ENCODE measurements at regions not wholly inside any gene's neighbourhood (a gene's known extent, or its start where the extent isn't known, plus 50 kb on each side); places are given as distances from the start of the nearest gene placed in this dataset.
"Not testable (repeated sequence)": the region's sequence is repeated elsewhere in the genome, so short reads cannot be mapped to it uniquely, and the experiment has no call there.

DNA sequence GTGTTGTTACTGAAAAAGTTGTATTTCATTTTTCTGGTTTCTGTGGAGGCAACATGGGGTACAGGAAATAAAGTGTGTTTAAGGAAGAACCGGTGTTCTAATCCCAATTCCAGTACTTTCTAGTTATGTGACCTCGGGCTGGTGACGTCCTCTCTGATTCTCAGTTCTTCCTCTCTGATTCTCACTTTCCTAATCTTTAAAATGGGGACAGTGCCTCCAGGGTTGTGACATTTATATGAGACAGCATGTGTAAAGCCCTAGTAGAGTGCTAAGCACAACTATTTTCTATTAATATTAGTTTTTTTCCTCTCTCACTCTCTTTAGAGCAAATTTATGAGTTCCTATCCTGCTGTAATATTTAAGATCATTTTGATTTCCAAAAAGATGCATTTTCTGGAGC is 50.9 kb upstream of the PTPDC1 start:
- no peak for DNase-seq (ENCODE audit: low read depth)

DNA sequence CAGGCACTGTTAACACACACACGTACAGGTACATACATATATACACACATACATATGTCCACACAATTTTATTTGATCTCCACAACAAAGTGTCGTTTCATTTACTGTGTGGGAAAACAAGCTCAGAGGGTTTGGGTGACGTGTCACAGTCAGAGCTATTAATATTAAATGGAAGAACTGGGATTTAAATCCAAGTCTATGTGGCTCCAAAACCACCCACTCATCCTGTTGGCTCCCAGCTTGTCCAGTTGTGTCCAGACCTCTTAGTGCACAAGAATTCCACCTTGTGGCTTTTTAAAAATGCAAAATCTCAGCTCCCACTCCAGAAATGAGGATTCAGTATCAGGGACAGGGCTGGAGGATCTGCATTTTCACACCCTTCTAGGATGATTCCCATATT is 52.3 kb upstream of the PTPDC1 start:
- DNase-seq (ENCODE audit: low read depth), result peak; percentile 63

DNA sequence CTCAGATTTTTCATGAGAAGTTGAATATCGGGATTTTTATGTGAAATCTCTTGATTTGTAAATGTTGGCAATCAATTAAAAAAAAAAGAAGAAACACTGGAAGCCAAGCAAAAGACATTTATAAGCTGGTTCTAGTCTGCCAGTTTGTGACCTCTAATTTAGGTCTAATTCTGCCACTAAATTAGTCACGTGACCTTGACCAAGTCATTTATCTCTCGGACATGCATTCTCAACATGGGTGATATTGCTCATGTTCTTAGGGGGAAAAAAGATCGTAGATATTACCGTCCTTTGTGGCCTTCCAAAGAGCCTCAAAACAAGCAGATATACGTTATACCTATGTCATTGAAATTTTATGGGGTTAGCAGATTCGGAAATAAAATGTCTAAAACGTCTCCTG is 52.9 kb upstream of the PTPDC1 start:
- no peak for DNase-seq (ENCODE audit: low read depth)

DNA sequence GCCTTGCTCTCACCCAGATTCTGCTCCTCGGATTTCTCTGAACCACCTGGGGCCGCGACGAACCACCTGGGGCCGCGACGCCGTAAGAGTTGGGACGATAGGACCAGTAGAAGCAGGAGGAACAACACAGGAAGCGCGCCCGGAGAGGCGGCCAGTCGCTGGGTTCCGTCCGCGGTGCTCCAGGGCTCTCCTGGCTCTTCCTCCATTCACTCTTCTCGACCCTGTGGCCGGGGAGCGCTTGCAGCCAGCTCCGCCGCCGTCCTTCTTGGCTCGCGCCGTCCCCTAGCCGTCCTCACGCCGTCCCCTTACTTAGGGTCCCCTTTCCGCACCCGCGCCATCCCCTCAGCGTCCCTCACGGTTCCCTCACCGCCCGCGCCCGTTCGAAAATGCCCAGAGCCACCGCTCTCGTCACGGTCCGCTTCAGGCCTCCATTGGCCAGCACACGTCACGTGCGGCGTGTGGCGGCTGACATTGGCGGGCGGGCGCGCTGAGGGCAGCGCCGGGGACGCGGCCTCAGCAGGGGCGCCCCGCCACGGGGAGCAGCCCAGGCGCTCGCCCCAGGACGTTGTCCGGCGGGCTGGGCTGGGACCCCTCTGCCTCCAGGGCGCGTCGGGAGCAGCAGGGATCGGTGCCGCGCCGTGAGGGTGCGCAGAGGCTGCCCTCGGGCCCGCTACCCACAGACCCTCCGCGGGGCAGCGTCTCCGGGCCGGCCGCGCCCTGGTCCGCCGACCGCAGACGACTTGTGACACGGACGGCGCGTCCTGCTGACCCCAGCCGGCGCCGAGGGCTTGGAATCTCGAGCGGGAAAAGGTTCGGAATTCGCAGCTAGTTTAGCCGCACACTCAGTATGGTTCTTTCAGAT is 53.7 kb upstream of the PTPDC1 start:
- peak; percentile 53 for DNase-seq (ENCODE audit: low read depth)

DNA sequence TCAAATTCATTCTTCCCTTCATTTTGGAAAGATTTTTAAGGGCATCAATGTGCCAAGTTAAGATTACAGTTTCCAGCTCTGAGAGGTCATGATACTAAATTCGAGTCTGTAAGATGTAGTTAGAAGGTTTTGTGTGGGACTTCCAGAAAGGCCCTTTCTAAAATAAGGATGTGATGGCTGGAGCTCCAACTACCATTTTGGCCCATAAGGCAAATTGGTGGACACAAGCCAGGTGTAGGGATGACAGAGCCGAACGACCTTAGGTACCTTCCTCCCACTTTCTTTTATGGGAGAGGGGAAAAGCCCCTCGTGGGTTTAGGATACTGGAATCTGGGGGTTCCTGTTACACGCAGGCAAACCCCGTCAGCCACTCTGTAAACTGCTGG is 54.3 kb upstream of the PTPDC1 start:
- no peak for DNase-seq (ENCODE audit: low read depth)

DNA sequence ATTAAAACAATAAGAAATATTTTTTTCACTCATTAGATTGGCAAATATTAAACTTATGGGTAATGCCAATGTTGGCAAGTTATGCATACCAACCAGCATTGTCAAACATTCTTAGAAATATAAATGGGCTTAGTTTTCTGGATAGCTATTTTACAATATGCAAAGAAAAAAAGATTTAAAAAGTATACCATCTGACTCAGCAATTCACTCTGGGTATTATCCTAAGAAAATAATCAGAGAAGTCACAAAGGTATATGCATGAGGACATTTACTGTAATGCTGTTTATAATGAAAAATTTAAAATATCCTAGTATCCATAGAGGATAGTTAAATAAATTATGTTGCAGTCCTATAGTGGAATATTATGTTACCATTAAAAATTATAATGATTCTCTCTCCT is 57.4 kb upstream of the PTPDC1 start:
- DNase-seq (ENCODE audit: low read depth), result no peak

DNA sequence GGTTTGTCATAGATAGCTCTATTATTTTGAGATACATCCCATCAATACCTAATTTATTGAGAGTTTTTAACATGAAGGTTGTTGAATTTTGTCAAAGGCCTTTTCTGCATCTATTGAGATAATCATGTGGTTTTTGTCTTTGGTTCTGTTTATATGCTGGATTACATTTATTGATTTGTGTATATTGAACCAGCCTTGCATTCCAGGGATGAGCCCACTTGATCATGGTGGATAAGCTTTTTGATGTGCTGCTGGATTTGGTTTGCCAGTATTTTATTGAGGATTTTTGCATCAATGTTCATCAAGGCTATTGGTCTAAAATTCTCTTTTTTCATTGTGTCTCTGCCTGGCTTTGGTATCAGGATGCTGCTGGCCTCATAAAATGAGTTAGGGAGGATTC is 61.8 kb upstream of the PTPDC1 start:
- not testable (repeated sequence) for DNase-seq (ENCODE audit: low read depth)

DNA sequence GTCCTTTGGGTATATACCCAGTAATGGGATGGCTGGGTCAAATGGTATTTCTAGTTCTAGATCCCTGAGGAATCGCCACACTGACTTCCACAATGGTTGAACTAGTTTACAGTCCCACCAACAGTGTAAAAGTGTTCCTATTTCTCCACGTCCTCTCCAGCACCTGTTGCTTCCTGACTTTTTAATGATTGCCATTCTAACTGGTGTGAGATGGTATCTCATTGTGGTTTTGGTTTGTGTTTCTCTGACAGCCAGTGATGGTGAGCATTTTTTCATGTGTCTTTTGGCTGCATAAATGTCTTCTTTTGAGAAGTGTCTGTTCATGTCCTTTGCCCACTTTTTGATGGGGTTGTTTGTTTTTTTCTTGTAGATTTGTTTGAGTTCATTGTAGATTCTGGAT is 63.4 kb upstream of the PTPDC1 start:
- DNase-seq (ENCODE audit: low read depth), result not testable (repeated sequence)

DNA sequence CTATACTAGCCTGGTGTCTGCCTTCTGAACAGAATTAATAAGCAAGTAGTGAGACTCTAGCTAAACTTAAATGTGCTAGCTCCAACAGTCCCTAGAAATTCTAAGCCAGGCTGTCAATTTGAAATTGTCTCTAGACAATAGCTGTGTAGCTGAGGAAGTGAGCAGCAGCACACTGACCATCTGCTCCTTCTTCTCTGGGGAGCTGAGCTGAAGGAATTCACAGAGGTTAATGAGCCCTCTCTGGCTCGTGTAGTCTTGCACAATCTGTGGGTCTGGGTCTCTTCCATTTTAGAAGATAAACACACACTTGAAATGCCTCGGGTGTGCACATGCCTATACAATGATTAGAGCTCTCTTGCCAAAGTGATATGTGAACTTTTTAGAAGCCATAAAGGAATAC is 63.5 kb upstream of the BARX1 start:
- peak; percentile 85 for DNase-seq (ENCODE audit: low read depth)

DNA sequence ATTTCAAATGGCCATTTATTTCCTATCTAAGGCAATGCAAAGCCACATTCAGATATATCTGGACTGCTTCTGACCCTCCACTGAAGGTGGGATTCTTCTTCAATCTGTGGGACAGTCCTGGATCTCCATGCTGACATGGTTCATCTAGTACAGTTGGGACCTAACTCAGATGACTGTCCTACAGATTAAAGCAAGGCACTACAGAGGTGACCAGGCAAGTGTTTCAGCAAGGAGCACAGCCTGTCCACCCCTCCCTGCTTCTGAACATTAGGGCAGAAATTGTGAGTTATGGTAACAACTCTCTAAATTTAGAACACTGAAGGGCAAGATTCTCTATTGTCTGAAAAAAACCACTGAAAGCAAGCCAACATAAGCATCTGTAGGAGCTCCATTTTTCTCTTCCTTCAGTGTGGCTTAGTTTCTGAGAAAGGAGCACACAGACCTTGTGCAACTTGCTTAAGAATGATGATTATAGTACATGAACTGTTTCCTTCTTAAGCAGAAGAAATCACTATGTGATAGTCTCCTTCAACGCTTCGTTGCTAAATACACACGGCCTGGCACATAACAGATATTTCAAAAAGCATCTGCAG is 62.9 kb upstream of the BARX1 start:
- peak; percentile 48 for DNase-seq (ENCODE audit: low read depth)

DNA sequence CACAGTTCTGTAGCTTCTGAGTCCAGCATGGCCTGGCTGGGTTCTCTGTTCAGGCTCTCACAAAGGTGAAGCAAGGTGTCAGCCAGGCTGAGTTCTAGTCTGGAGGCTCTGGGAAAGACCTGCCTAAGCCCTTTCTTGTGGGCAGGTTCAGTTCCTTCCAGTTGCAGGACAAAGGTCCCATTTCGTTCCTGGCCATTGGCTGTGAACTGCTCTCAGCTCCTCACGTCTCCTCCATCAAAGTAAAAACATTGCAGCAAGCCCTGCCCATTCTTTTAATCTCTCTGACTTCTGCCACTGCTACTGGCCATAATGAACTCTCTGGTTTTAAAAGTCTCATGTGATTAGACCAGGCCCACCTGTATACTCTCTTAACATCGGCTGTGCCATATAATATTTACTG is 61.6 kb upstream of the BARX1 start:
- no peak for DNase-seq (ENCODE audit: low read depth)

DNA sequence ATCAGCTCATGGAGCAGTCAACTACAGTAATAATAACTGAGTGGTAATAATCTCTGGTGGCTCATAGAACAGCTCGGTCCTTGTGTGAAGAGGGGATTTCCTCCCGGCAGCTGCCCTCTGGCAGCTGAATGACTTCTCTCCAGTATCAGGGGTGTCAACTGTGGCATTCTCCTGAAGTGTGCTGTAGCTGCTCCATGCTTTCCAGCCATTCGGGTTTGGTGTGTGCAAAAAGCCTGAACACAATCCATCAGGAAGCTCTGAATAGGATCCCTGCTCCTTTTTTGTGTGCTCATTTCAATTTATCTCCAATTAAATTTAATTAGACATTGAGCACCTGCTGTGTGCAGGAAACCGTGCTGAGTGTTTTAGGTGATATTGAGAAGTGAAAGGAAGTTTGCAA is 59.8 kb upstream of the BARX1 start:
- no peak for DNase-seq (ENCODE audit: low read depth)

DNA sequence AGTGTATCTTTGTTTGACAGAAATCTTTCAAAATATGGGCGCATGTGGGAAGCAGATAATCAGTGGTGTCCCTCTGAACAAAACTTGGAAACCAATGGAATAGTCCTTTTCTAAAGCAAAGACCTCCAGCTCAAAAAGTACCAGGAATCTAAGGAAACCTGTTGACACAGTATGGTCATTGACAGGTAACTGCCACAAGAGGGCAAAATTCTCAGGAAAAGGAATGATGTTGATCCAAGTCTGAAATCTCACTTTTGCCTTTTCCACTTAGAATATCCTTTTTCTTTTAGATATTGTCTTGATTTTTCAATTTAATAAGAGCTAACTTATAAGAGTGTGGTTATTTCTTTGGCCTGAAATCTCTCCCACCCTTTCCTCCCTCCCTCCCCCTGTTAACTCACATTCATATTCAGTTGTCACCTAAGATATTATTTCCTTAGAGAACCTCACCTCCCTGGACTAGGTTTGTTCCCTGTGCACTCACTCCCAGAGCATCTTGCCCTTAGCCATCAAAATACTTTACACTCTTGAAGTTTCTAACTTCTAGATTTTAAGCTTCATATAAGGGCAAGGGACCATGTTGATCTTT is 59.0 kb upstream of the BARX1 start:
- DNase-seq (ENCODE audit: low read depth), result peak; percentile 59

DNA sequence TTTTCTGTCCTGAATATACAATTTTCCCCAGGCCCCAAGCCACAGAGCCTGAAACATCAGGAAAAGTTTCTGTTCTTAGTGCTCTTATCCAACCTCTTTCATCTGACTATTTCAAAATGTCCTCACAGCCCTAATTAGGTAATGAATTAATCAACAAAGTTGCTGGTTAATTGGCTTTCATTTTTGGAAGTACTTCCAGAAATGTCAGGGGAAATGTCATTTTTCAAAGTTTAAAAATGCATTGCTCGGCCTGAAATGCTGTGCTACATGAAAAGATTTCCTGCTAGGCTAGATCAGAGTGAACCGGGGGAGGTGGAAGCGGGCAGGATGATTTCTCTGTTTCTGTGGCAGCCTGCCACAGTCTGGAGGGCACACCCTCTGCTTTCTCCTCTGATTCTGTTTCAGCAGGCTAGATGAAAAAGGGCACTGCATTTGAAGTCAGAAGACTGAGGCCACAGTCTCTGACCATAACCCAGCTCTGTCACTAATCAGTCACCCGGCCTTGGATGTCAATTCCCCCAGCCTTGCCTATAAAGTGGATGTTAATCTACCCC is 55.9 kb upstream of the BARX1 start:
- DNase-seq (ENCODE audit: low read depth), result no peak

DNA sequence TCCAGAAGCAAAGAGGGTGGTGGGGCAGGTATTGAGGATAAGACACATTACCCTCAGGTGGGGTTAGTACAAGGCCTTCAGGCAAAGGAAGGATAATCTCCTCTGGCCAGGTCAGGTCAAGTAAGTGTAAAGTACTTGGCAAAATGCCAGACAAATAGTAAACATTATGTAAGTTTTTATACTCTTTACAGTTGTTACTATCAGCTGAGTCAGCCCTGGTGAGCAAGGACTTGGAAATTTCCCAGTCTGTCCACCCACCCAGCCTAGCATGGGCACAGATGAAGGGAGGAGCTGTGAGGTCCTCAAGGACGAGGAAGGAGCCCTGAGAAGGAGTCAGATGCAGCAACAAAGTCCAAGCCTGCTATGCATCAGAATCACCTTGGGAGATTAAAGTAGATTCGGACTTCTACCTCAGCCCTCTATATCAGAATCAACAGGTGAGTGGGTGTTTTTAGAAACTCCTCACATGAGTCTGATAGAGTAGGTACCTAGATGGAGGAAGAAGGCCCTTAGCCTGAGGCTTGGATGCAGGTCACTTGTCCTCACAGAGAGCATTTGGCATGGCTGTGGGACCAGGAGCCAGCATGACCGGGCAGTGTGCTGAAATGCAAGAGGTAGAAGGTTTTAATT is 50.2 kb upstream of the BARX1 start:
- no peak for DNase-seq (ENCODE audit: low read depth)

All from renal cortical epithelial cell (primary cell).